HG03442 (cell line): ENCODE measurements at regions not wholly inside any gene's neighbourhood (a gene's known extent, or its start where the extent isn't known, plus 50 kb on each side); places are given as distances from the start of the nearest gene placed in this dataset.
"Not testable (repeated sequence)": the region's sequence is repeated elsewhere in the genome, so short reads cannot be mapped to it uniquely, and the experiment has no call there.

Experiments used
- ATAC-seq: cut with Tn5 transposase; IDR thresholded peaks from one replicate; pipeline ENCODE4 v1.9.1; 2021; ENCODE audit warnings: mild to moderate bottlenecking, moderate library complexity; ENCODE audit not compliant: unreplicated experiment

GRCh38 chr1:29689372-29690030 lies 453.2 kb downstream of the PTPRU start:
- no peak for ATAC-seq

GRCh38 chr1:29688471-29689365 lies 452.4 kb downstream of the PTPRU start:
- ATAC-seq, result no peak

- no peak for ATAC-seq
These were observed 451.4 kb downstream of the PTPRU start for GRCh38 chr1:29687601-29688244.

- ATAC-seq, result no peak
These were observed 450.8 kb downstream of the PTPRU start for GRCh38 chr1:29687166-29687565.

- no peak for ATAC-seq
These were observed 449.9 kb downstream of the PTPRU start for GRCh38 chr1:29686012-29686930.

- ATAC-seq, result no peak
These were observed 449.1 kb downstream of the PTPRU start for GRCh38 chr1:29685387-29685786.

GRCh38 chr1:29684141-29684540 lies 447.8 kb downstream of the PTPRU start:
- no peak for ATAC-seq

GRCh38 chr1:29683472-29683871 lies 447.1 kb downstream of the PTPRU start:
- no peak for ATAC-seq

GRCh38 chr1:29682919-29683295 lies 446.6 kb downstream of the PTPRU start:
- ATAC-seq, result no peak

- ATAC-seq, result no peak
These were observed 446.0 kb downstream of the PTPRU start for GRCh38 chr1:29682171-29682918.

GRCh38 chr1:29681416-29681815 lies 445.1 kb downstream of the PTPRU start:
- ATAC-seq, result not testable (repeated sequence)

- no peak for ATAC-seq
These were observed 443.7 kb downstream of the PTPRU start for GRCh38 chr1:29679828-29680558.

GRCh38 chr1:29679316-29679715 lies 443.0 kb downstream of the PTPRU start:
- no peak for ATAC-seq

- no peak for ATAC-seq
These were observed 441.0 kb downstream of the PTPRU start for GRCh38 chr1:29677028-29678024.

GRCh38 chr1:29676496-29676895 lies 440.2 kb downstream of the PTPRU start:
- no peak for ATAC-seq

- no peak for ATAC-seq
These were observed 439.4 kb downstream of the PTPRU start for GRCh38 chr1:29675481-29676263.

GRCh38 chr1:29674627-29675326 lies 438.5 kb downstream of the PTPRU start:
- ATAC-seq, result no peak
